GM18517 (cell line): ENCODE measurements at regions not wholly inside any gene's neighbourhood (a gene's known extent, or its start where the extent isn't known, plus 50 kb on each side); places are given as distances from the start of the nearest gene placed in this dataset.

Experiments used
- ATAC-seq: cut with Tn5 transposase; IDR thresholded peaks from one replicate; pipeline ENCODE4 v1.9.1; 2021; ENCODE audit warnings: mild to moderate bottlenecking, moderate library complexity; ENCODE audit not compliant: unreplicated experiment

GRCh38 chr6:54009052-54009654 lies 102.1 kb upstream of the MLIP start:
- ATAC-seq: no peak

- no peak for ATAC-seq
Measured at GRCh38 chr6:54010340-54011276, 100.6 kb upstream of the MLIP start.

GRCh38 chr6:54011277-54011648 lies 100.0 kb upstream of the MLIP start:
- no peak for ATAC-seq

GRCh38 chr6:54013966-54014365 lies 97.3 kb upstream of the MLIP start:
- ATAC-seq: no peak

GRCh38 chr6:54014440-54014839 lies 96.8 kb upstream of the MLIP start:
- no peak for ATAC-seq

GRCh38 chr6:54017877-54018276 lies 93.4 kb upstream of the MLIP start:
- ATAC-seq: no peak

GRCh38 chr6:54018722-54019121 lies 92.5 kb upstream of the MLIP start:
- ATAC-seq: no peak

GRCh38 chr6:54019860-54020259 lies 91.4 kb upstream of the MLIP start:
- no peak for ATAC-seq

GRCh38 chr6:54020334-54020733 lies 90.9 kb upstream of the MLIP start:
- ATAC-seq: no peak

- no peak for ATAC-seq
Measured at GRCh38 chr6:54026652-54027400, 84.4 kb upstream of the MLIP start.

GRCh38 chr6:54028170-54028569 lies 83.1 kb upstream of the MLIP start:
- ATAC-seq: no peak

GRCh38 chr6:54029187-54029586 lies 82.1 kb upstream of the MLIP start:
- ATAC-seq: no peak

- ATAC-seq: no peak
Measured at GRCh38 chr6:54031169-54031568, 80.1 kb upstream of the MLIP start.

GRCh38 chr6:54037277-54037779 lies 73.9 kb upstream of the MLIP start:
- ATAC-seq: no peak

GRCh38 chr6:54040545-54040944 lies 70.7 kb upstream of the MLIP start:
- ATAC-seq: no peak

GRCh38 chr6:54041239-54041638 lies 70.0 kb upstream of the MLIP start:
- no peak for ATAC-seq

- ATAC-seq: no peak
Measured at GRCh38 chr6:54043360-54043759, 67.9 kb upstream of the MLIP start.

GRCh38 chr6:54044059-54044458 lies 67.2 kb upstream of the MLIP start:
- no peak for ATAC-seq

GRCh38 chr6:54048782-54049181 lies 62.5 kb upstream of the MLIP start:
- ATAC-seq: no peak

GRCh38 chr6:54050750-54051149 lies 60.5 kb upstream of the MLIP start:
- no peak for ATAC-seq

GRCh38 chr6:54053881-54054391 lies 57.3 kb upstream of the MLIP start:
- no peak for ATAC-seq
